ENCODE measurements at regions not wholly inside any gene's neighbourhood (a gene's known extent, or its start where the extent isn't known, plus 50 kb on each side); places are given as distances from the start of the nearest gene placed in this dataset.

DNA sequence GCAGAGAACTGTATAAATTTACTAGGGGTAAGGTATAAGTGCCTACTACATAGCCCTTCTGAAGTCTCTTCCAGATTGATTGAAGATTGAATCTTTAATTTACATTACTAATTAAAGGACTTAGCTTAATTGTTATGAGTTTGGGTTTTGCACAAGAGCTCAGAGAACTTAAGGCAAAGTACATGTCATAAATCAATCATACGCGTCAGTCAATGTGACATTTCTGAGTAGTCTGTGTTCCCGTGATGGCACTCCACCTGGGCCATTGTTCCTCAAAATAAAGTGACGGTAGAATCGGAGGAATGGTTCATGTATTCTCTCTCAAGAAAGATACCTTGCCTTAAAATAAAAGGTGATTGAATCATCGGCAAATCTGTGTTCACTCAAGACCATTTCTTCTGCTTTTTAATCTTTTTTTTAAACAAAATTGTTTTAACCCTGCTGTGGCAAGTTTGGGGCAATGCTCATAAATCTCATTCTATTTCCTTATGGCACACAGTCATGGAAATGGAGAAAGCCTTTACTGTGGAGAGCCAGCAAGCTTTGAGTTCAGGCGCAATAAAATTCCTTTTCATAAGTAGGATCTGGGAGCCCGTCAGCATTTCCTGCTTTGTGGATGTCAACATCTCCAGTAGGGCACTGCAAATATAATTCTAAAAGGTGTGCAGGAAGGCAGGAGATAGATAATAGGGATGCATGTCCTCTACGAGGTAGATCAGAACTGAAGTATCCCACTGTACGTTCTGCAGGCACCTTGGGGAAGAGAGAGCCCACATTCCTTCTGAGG lies 427.4 kb downstream of the GATA3 start:
- POLR2A ChIA-PET, result no interaction called here
- TF ChIP-seq, protein P1, sequence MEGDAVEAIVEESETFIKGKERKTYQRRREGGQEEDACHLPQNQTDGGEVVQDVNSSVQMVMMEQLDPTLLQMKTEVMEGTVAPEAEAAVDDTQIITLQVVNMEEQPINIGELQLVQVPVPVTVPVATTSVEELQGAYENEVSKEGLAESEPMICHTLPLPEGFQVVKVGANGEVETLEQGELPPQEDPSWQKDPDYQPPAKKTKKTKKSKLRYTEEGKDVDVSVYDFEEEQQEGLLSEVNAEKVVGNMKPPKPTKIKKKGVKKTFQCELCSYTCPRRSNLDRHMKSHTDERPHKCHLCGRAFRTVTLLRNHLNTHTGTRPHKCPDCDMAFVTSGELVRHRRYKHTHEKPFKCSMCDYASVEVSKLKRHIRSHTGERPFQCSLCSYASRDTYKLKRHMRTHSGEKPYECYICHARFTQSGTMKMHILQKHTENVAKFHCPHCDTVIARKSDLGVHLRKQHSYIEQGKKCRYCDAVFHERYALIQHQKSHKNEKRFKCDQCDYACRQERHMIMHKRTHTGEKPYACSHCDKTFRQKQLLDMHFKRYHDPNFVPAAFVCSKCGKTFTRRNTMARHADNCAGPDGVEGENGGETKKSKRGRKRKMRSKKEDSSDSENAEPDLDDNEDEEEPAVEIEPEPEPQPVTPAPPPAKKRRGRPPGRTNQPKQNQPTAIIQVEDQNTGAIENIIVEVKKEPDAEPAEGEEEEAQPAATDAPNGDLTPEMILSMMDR (IDR thresholded peaks at IDR 0.05; ENCODE audit: control extremely low read depth, extremely low read depth, low read depth, missing control alignments), result no peak
- CTCF ChIA-PET, result no interaction called here
- no peak for DNase-seq (ENCODE audit: extremely low spot score)

DNA sequence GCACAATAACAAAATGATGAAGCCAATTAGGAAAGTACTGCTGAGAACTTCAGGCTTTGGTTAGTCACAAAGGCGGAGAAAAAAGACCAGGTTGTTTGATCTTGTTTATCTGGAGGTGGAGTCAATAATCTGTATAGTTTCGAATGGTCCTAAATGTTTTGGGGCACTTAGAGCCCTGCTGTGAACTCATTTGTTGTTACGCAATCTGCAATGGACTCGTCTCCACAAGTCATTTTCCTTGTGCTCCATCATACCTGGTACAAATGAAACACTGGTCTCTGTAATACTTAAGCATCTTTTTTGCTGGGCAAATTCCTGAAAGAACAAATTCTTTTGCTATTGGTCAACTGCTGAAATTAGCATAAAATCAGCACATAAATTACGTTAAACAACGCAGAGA lies 430.5 kb downstream of the GATA3 start:
- TF ChIP-seq, protein P1 (IDR thresholded peaks at IDR 0.05; ENCODE audit: control extremely low read depth, extremely low read depth, low read depth, missing control alignments), result no peak
- ChIA-PET CTCF (interaction anchor here (1.3 kb wide), 1 partner anchor 9 kb away, joined by 4 read pairs; no protein-coding TSS in a partner anchor), POLR2A (no interaction called here)
- DNase-seq (ENCODE audit: extremely low spot score), result no peak

DNA sequence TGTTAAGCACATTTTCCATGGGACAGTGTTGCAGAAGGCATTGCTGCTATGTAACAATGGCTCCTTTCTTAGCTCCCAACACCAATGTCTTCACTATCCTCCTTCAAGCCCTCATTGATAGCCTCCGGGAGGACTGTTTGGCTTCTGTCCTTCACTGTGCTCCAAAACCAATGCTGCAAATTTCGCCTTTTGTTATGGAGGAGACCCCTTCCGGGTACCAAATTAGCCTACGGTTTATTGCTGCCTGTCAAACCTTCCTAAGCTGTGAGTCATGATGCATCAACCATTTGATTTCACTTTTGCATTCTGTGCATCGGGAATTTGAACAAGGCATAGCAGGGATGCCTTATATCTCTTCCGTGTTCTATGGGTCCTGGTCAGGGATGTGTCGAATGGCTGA lies 432.9 kb downstream of the GATA3 start:
- no peak for DNase-seq (ENCODE audit: extremely low spot score)
- TF ChIP-seq, protein P1 (IDR thresholded peaks at IDR 0.05; ENCODE audit: control extremely low read depth, extremely low read depth, low read depth, missing control alignments), result no peak
- POLR2A ChIA-PET, result no interaction called here
- CTCF ChIA-PET, result no interaction called here

DNA sequence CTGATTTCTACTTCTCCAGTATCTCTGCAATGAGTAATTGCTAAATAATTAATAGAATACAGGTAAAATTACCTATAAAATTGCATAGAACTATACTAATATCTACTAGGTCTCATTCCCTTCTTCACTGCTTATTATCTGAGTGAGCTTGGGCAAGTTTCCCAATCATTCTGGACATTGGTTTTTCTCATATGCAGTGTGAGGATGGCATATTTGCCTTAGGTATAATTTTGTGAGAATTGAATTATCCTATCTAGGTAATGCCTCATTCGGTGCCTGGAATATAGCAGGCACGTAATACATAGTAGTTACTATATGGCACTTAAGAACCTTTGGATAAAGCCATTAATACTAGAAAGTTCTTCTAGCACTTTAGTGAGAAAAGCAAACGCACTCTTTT lies 434.7 kb downstream of the GATA3 start:
- CTCF ChIA-PET, result no interaction called here
- POLR2A ChIA-PET, result no interaction called here
- DNase-seq (ENCODE audit: extremely low spot score), result no peak
- TF ChIP-seq, protein P1 (IDR thresholded peaks at IDR 0.05; ENCODE audit: control extremely low read depth, extremely low read depth, low read depth, missing control alignments), result no peak

DNA sequence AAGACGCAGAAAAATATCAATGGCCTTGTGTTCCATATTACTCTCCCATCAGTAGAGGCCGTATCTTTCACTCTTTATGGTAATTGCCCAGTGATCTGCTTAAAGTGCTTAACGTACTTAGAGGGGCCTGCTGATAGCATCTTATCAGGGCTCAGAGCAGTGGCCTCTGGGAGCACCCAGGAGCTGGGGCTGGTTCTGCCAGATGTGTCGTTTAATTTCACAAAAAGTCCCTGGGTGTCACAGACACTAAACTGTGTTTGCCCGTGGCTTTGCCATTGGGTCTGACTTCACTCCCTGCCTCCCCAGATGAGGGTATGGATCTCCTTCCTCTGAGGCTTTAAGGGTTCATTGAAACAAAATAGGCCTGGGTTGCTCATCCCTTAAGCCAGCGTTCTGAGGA lies 435.3 kb downstream of the GATA3 start:
- DNase-seq (ENCODE audit: extremely low spot score), result no peak
- POLR2A ChIA-PET, result no interaction called here
- TF ChIP-seq, protein P1 (IDR thresholded peaks at IDR 0.05; ENCODE audit: control extremely low read depth, extremely low read depth, low read depth, missing control alignments), result no peak
- CTCF ChIA-PET, result no interaction called here

DNA sequence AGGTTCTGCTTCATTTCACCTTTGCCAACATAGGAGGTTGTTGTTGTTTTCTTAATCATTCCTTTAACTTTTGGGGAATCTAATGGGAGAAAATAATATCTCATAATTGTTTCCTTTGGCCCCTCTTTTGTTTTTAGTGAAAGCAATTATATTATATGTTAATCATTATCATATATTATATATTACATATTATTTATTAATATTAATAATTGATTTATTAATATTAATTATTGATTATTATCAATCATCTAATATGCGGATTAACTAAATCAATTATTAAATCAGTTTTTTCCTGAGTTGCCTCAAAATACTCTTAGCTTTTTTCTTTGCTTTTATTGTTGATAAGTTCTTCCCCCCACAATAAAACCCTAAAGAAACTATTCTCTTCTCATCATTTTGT lies 443.8 kb downstream of the GATA3 start:
- CTCF ChIA-PET, result no interaction called here
- no peak for DNase-seq (ENCODE audit: extremely low spot score)
- POLR2A ChIA-PET, result no interaction called here
- TF ChIP-seq, protein P1 (IDR thresholded peaks at IDR 0.05; ENCODE audit: control extremely low read depth, extremely low read depth, low read depth, missing control alignments), result no peak
